ENCODE measurements at regions not wholly inside any gene's neighbourhood (a gene's known extent, or its start where the extent isn't known, plus 50 kb on each side); places are given as distances from the start of the nearest gene placed in this dataset.

DNA sequence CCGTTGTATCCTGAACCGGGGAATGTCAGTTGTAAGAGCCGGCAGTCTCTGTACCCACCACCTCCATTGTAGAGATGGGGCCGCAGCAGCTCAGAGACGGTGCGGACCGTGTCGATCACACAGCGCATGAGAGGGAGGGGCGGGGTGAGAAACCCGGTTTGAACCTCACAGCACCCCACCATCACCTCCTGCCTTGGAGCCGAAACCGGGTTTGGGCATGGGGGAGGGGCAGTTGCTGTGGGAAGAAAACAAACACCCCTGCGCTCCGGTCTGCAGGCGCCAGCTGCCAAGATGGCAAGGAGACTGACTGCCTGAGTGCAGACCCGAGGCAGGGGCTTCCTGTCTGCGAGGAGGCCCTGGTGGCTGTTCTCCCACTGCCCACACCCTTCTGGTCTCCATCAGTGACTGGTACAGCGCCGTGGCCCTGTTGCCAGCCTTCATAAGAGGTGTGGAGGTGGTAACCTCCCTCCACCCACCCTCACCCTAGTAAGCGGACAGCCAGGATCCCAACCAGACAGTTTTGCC is 69.2 kb upstream of the SSBP3 start:
- CTCF ChIA-PET (ENCODE audit: unreplicated experiment) = interaction anchor here (0.6 kb wide), 1 partner anchor 501 kb away, joined by 6 read pairs; no protein-coding TSS in a partner anchor

DNA sequence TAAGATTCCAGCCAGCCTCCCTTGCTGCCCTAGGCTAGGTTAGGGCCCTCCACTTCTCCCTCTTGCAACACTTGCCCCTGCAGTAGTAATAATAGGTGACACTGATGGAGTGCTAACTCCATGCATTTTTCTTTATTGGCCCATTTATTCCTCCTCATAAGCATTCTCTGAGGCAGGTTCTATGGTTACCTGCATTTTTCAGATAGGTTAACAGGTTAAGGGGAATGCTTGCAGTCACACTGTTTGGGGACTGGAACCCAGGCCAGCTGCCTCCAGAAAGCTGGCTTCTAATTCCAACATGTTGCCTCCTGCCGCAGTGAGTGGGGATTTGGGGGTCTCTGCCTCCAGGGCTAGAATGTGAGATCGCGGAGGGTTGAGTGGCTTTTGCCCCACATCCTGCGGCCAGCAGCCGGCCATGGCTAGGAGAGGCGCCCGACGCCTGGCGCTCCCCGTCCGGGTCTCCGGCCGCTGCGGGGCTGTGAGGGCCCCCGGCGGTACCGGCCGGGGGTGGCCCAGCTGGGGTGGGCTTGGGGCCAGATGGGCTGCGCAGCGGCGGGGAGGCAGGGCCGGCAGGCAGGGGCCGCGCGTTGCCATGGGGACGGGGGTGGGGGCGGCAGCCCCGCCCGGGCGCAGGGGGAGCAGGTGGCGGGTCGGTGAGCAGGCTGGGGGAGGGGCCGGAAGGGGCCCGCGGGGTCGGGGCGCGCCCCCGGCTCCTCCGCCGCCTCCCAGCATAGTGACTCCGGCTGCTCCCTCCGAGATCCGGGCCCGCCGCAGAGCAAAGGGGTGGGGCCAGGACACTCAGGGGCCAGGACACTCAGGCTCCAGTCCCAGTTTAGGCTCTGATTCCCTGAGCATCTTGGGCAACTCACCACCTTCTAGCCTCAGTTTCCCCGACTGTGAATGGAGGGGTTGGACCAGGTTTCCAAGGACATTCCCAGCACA is 68.4 kb upstream of the SSBP3 start:
- ChIA-PET CTCF (ENCODE audit: unreplicated experiment) (no interaction called here), POLR2A (interaction anchor here (0.5 kb wide), 1 partner anchor 44 kb away, joined by 3 read pairs; no protein-coding TSS in a partner anchor)
- Histone ChIP-seq H2AFZ (ENCODE audit: low read length) (no peak overlapping the region), H3K36me3 (ENCODE audit: insufficient read depth, low read length) (no peaks in the 10 kb centered on the region), H3K27ac (ENCODE audit: low read depth, low read length, poor library complexity, severe bottlenecking) (no peak overlapping the region), H4K20me1 (ENCODE audit: insufficient read depth, low read length) (no peaks in the 10 kb centered on the region), H3K79me2 (ENCODE audit: insufficient read depth, low read depth, low read length) (no peaks in the 10 kb centered on the region), H3K4me3 (ENCODE audit: low read depth, low read length, poor library complexity, severe bottlenecking) (no peak overlapping the region), H3K9me3 (ENCODE audit: low read length) (no peaks in the 10 kb centered on the region), H3K9me2 (ENCODE audit: insufficient read depth, low read length) (no peaks in the 10 kb centered on the region), H3K4me1 (ENCODE audit: insufficient read depth, low read length, poor library complexity, severe bottlenecking) (peaks cover 31% of the 10 kb centered on the region), H3K4me2 (ENCODE audit: low read length) (peak overlapping the region; percentile 10; the same call in 1 of the 2 replicates)
- no peak for DNase-seq (ENCODE audit: low spot score)
- intact Hi-C loops (cut with micrococcal nuclease; ENCODE audit: unreplicated experiment) = no loop called here
- TF ChIP-seq, protein P1, sequence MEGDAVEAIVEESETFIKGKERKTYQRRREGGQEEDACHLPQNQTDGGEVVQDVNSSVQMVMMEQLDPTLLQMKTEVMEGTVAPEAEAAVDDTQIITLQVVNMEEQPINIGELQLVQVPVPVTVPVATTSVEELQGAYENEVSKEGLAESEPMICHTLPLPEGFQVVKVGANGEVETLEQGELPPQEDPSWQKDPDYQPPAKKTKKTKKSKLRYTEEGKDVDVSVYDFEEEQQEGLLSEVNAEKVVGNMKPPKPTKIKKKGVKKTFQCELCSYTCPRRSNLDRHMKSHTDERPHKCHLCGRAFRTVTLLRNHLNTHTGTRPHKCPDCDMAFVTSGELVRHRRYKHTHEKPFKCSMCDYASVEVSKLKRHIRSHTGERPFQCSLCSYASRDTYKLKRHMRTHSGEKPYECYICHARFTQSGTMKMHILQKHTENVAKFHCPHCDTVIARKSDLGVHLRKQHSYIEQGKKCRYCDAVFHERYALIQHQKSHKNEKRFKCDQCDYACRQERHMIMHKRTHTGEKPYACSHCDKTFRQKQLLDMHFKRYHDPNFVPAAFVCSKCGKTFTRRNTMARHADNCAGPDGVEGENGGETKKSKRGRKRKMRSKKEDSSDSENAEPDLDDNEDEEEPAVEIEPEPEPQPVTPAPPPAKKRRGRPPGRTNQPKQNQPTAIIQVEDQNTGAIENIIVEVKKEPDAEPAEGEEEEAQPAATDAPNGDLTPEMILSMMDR (conservative IDR thresholded peaks at IDR 0.05; ENCODE audit: low read length) = no peak
- no peak for TF ChIP-seq EZH2phosphoT487 (IDR thresholded peaks at IDR 0.05; ENCODE audit: borderline replicate concordance, low read depth, low read length)
- BruUV-seq (replicated peaks) = no TSS peak

More for the DNA sequence above, 69.2 kb upstream of the SSBP3 start:
- Histone ChIP-seq H4K20me1 (ENCODE audit: insufficient read depth, low read length) (no peaks in the 10 kb centered on the region), H3K9me2 (ENCODE audit: insufficient read depth, low read length) (no peaks in the 10 kb centered on the region), H3K4me2 (ENCODE audit: low read length) (peak overlapping the region; percentile 10; the same call in 1 of the 2 replicates), H3K79me2 (ENCODE audit: insufficient read depth, low read depth, low read length) (no peaks in the 10 kb centered on the region), H3K9me3 (ENCODE audit: low read length) (no peaks in the 10 kb centered on the region), H3K4me1 (ENCODE audit: insufficient read depth, low read length, poor library complexity, severe bottlenecking) (peaks cover 34% of the 10 kb centered on the region), H3K27ac (ENCODE audit: low read depth, low read length, poor library complexity, severe bottlenecking) (no peak overlapping the region), H2AFZ (ENCODE audit: low read length) (peak overlapping the region; percentile 73), H3K36me3 (ENCODE audit: insufficient read depth, low read length) (no peaks in the 10 kb centered on the region), H3K4me3 (ENCODE audit: low read depth, low read length, poor library complexity, severe bottlenecking) (no peak overlapping the region)
- DNase-seq (ENCODE audit: low spot score) = no peak
- intact Hi-C loops (cut with micrococcal nuclease; ENCODE audit: unreplicated experiment) = no loop called here
- BruUV-seq (replicated peaks) = no TSS peak
- TF ChIP-seq EZH2phosphoT487 (IDR thresholded peaks at IDR 0.05; ENCODE audit: borderline replicate concordance, low read depth, low read length) = no peak
- TF ChIP-seq, protein P1 (conservative IDR thresholded peaks at IDR 0.05; ENCODE audit: low read length) = no peak
- POLR2A ChIA-PET = no interaction called here

Measured in OCI-LY7 (cell line).